WERI-Rb-1 (cell line): ENCODE measurements at regions not wholly inside any gene's neighbourhood (a gene's known extent, or its start where the extent isn't known, plus 50 kb on each side); places are given as distances from the start of the nearest gene placed in this dataset.
"Not testable (repeated sequence)": the region's sequence is repeated elsewhere in the genome, so short reads cannot be mapped to it uniquely, and the experiment has no call there.

Source experiments
- DNase-seq: peaks from one replicate; pipeline ENCODE4 v3.0.0-alpha.2; 2020
- H3K27ac ChIP-seq: fragments of 250-450 bp; sonication (Bioruptor Pico); 2 replicates; pipeline ENCODE4 v1.5.1; 2020; ENCODE audit warnings: mild to moderate bottlenecking, moderate library complexity
- H3K27me3 ChIP-seq: fragments of 250-450 bp; sonication (Bioruptor Pico); 2 replicates; pipeline ENCODE4 v1.5.1; 2021; ENCODE audit warnings: mild to moderate bottlenecking, low read depth, moderate library complexity; ENCODE audit not compliant: insufficient read depth, severe bottlenecking
- H3K36me3 ChIP-seq: fragments of 250-450 bp; sonication (Bioruptor Pico); 2 replicates; pipeline ENCODE4 v1.5.1; 2020; ENCODE audit warnings: mild to moderate bottlenecking, moderate library complexity
- H3K4me3 ChIP-seq: 2 replicates; pipeline ENCODE4 v1.5.1; 2011; ENCODE audit warnings: low read depth, mild to moderate bottlenecking, control low read depth, low read length
- H3K9me3 ChIP-seq: fragments of 250-450 bp; sonication (Bioruptor Pico); 2 replicates; pipeline ENCODE4 v1.5.1; 2021; ENCODE audit warnings: mild to moderate bottlenecking, moderate library complexity; ENCODE audit not compliant: severe bottlenecking
- TF ChIP-seq, protein P1 (sequence below): IDR thresholded peaks from 2 replicates; pipeline ENCODE4 v1.5.1; 2011; ENCODE audit warnings: low read depth, mild to moderate bottlenecking, control low read depth, inconsistent platforms, low read length

GRCh38 chr9:117649126-117649525 lies 55.1 kb upstream of the TLR4 start:
- H3K4me3 ChIP-seq = no peak overlapping the region
- H3K27ac ChIP-seq = no peak overlapping the region
- no peaks in the 10 kb centered on the region for H3K27me3 ChIP-seq
- no peaks in the 10 kb centered on the region for H3K9me3 ChIP-seq
- TF ChIP-seq, protein P1, sequence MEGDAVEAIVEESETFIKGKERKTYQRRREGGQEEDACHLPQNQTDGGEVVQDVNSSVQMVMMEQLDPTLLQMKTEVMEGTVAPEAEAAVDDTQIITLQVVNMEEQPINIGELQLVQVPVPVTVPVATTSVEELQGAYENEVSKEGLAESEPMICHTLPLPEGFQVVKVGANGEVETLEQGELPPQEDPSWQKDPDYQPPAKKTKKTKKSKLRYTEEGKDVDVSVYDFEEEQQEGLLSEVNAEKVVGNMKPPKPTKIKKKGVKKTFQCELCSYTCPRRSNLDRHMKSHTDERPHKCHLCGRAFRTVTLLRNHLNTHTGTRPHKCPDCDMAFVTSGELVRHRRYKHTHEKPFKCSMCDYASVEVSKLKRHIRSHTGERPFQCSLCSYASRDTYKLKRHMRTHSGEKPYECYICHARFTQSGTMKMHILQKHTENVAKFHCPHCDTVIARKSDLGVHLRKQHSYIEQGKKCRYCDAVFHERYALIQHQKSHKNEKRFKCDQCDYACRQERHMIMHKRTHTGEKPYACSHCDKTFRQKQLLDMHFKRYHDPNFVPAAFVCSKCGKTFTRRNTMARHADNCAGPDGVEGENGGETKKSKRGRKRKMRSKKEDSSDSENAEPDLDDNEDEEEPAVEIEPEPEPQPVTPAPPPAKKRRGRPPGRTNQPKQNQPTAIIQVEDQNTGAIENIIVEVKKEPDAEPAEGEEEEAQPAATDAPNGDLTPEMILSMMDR = no peak
- no peaks in the 10 kb centered on the region for H3K36me3 ChIP-seq
- DNase-seq = no peak

DNA sequence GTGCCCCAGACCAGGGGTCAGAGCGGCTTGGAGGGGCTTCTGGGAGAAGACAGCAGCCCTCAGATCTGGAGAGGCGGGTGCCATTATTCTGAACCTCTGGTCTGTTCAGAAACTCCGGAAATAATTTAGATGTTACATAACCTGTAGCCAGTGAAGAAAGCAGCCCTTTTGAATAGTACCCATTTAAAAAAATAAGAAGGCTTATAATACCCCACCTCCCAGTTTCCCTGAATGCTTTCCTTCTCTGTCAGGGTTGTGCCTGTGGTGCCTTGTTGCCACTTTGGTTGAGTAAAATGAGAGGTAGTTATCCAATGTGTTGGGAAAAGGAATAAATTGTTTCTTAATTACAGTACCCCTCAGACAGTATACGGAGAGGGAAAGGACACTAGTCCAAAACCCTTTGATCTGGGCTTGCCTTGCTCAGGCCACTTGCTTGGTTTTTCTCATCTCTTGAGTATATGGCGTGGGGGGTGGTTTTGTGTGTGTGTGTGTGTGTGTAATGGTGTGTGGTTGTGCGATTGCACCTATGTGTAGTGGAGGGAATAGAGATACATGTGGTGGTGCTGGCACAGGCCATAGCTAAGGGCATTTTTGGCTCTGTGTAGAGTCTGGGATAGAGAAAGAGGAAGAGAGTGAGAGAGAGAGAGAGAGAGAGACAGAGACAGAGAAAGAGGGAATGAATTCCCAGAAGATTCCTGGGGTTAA lies 59.1 kb upstream of the TLR4 start:
- TF ChIP-seq, protein P1 = no peak
- H3K27me3 ChIP-seq = no peaks in the 10 kb centered on the region
- no peak overlapping the region for H3K4me3 ChIP-seq
- no peaks in the 10 kb centered on the region for H3K9me3 ChIP-seq
- no peak overlapping the region for H3K27ac ChIP-seq
- DNase-seq = no peak
- H3K36me3 ChIP-seq = no peaks in the 10 kb centered on the region

DNA sequence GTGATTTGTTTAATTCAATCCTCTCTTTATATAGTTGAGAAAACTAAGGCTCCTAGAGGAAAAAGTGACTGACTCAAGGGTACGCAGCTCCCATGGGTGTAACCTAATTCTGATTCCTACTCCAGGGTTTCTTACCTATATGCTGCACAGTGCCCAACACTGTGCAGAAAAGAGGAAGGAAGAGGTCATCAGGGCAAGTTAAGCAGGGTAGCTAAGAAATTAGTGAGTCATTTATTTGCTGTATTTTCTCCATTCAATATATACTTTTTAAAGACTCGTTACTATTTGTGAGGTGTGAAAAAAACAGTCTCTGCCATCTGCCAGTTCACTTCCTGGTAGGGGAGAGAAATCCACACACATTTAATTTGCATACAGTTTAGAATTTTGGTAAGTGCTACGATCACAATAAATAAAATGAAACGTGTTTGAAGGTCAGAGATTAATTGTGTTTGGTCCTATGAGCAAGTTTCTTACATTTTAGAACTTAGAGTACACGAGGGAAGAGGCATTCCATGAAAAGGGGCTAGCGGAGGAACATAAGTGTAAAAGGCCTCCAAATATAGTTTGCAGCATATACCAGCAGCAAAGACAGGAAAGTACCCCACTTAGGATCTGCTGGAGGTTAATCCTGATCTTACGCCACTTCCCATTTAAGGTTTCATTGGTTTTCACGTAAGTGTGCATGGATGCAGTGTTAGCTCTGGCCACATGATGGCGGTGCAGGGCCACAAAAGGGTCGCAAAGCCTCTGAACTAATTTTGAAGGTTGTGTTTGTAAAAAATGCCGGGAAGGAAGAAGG lies 59.9 kb upstream of the TLR4 start:
- Histone ChIP-seq H3K27me3 (no peaks in the 10 kb centered on the region), H3K9me3 (no peaks in the 10 kb centered on the region), H3K36me3 (no peaks in the 10 kb centered on the region), H3K27ac (peak overlapping the region; percentile 15; the same call in 1 of the 2 replicates), H3K4me3 (peak overlapping the region; percentile 9; the same call in 1 of the 2 replicates)
- TF ChIP-seq, protein P1 = peak; percentile 90
- peak; percentile 86 for DNase-seq

DNA sequence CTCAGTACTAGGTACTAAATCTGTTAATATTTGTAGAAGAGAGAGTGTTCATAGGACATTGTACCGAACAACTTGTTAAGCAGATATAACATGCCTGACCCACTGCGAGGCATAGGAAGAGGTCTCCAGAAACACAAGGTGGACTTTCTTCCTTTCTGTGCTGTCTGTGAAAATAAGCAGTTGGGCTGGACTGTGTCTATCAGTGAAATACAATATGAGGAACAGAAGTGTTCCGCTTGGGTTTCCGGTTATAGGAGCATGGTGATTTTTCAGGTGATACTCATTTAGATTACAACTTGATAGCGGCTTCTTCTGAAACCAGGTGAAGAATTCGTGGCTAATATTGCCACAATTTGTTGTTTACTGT lies 60.9 kb upstream of the TLR4 start:
- Histone ChIP-seq H3K9me3 (no peaks in the 10 kb centered on the region), H3K27me3 (no peaks in the 10 kb centered on the region), H3K27ac (no peak overlapping the region), H3K36me3 (no peaks in the 10 kb centered on the region), H3K4me3 (no peak overlapping the region)
- TF ChIP-seq, protein P1 = no peak
- no peak for DNase-seq

DNA sequence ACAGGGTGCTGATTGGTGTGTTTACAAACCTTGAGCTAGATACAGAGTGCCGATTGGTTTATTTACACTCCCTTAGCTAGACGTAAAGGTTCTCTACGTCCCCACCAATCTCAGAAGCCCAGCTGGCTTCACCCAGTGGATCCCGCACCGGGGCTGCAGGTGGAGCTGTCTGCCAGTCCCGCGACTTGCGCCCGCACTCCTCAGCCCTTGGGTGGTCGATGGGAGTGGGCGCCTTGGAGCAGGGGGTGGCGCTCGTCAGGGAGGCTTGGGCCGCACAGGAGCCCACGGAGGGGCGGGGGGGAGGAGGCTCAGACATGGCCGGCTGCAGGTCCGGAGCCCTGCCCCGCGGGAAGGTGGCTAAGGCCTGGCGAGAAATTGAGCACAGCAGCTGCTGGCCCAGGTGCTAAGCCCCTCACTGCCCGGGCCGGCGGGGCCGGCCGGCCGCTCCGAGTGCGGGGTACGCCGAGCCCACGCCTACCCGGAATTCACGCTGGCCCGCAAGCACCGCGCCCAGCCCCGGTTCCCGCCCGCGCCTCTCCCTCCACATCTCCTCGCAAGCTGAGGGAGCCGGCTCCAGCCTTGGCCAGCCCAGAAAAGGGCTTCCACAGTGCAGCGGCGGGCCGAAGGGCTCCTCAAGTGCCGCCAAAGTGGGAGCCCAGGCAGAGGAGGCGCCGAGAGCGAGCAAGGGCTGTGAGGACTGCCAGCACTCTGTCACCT lies 61.5 kb upstream of the TLR4 start:
- not testable (repeated sequence) for H3K36me3 ChIP-seq, H3K27ac ChIP-seq, H3K9me3 ChIP-seq, H3K4me3 ChIP-seq, DNase-seq, H3K27me3 ChIP-seq

GRCh38 chr9:117636681-117637080 lies 67.5 kb upstream of the TLR4 start:
- no peak overlapping the region for H3K27ac ChIP-seq
- no peak for DNase-seq
- no peaks in the 10 kb centered on the region for H3K27me3 ChIP-seq
- H3K9me3 ChIP-seq = peaks cover 4% of the 10 kb centered on the region
- TF ChIP-seq, protein P1 = no peak
- H3K4me3 ChIP-seq = no peak overlapping the region
- no peaks in the 10 kb centered on the region for H3K36me3 ChIP-seq
